Caco-2 (cell line): ENCODE measurements at regions not wholly inside any gene's neighbourhood (a gene's known extent, or its start where the extent isn't known, plus 50 kb on each side); places are given as distances from the start of the nearest gene placed in this dataset.
A peak's percentile ranks its signal among the peaks of the same experiment; 100 is the strongest.

Experiments used
- BruUV-seq: library from RNA; stranded (reverse); fragments of 400-500 nt; replicated peaks from 2 replicates; lab custom pipeline; 2021; lab: Mats Ljungman, UMichigan
- CTCF ChIA-PET: fragments of 300-600 bp; sonication (Branson Sonifier 250); formaldehyde crosslinking; loops from one replicate; lab custom pipeline; 2022; ENCODE audit warnings: antibody characterized with exemption; lab: Charles Lee
- POLR2A ChIA-PET: fragments of 300-600 bp; sonication (Branson Sonifier 250); formaldehyde crosslinking; loops from one replicate; lab custom pipeline; 2022; ENCODE audit warnings: antibody characterized with exemption; lab: Charles Lee
- DNase-seq, 2 experiments: peaks; one replicate each; pipeline versions ENCODE4 v3.0.0 to v3.0.0-alpha.2; 2020 to 2022
- H3K27me3 ChIP-seq: replicated peaks from 2 replicates; pipeline ENCODE4 v1.6.0; 2011; ENCODE audit warnings: low read length; ENCODE audit not compliant: control insufficient read depth, insufficient read depth
- H3K36me3 ChIP-seq: 2 replicates; pipeline ENCODE4 v1.5.1; 2011; ENCODE audit warnings: low read length; ENCODE audit not compliant: control insufficient read depth, insufficient read depth
- H3K4me1 ChIP-seq: fragments of 250-450 bp; sonication (Bioruptor Pico); 2 replicates; pipeline ENCODE4 v1.5.1; 2020; ENCODE audit warnings: mild to moderate bottlenecking
- H3K4me3 ChIP-seq: 2 replicates; pipeline ENCODE4 v1.5.1; 2011; ENCODE audit warnings: low read depth, mild to moderate bottlenecking, control low read depth, low read length
- H3K9me3 ChIP-seq: fragments of 250-450 bp; sonication (Bioruptor Pico); 2 replicates; pipeline ENCODE4 v1.5.1; 2020; ENCODE audit warnings: mild to moderate bottlenecking, moderate library complexity
- H3K27ac Mint-ChIP-seq: one replicate; pipeline ENCODE4 v1.8.0; 2022; ENCODE audit warnings: mixed read lengths; ENCODE audit not compliant: unreplicated experiment
- H3K27me3 Mint-ChIP-seq: one replicate; pipeline ENCODE4 v1.8.0; 2022; ENCODE audit warnings: mixed read lengths; ENCODE audit not compliant: insufficient read depth, unreplicated experiment
- H3K36me3 Mint-ChIP-seq: one replicate; pipeline ENCODE4 v1.8.0; 2022; ENCODE audit warnings: mild to moderate bottlenecking, mixed read lengths; ENCODE audit not compliant: insufficient read depth, unreplicated experiment
- H3K4me1 Mint-ChIP-seq: one replicate; pipeline ENCODE4 v1.8.0; 2022; ENCODE audit warnings: low read depth, mixed read lengths; ENCODE audit not compliant: unreplicated experiment
- H3K4me3 Mint-ChIP-seq: one replicate; pipeline ENCODE4 v1.8.0; 2022; ENCODE audit warnings: mild to moderate bottlenecking, moderate library complexity, mixed read lengths; ENCODE audit not compliant: unreplicated experiment
- H3K9me3 Mint-ChIP-seq: one replicate; pipeline ENCODE4 v1.8.0; 2022; ENCODE audit warnings: mixed read lengths; ENCODE audit not compliant: unreplicated experiment
- CTCF ChIP-seq, 2 experiments: fragments of 200-600 bp in 1 of 2; IDR thresholded peaks; 1 replicate in 1 of 2; 2 replicates in 1 of 2; pipeline versions ENCODE4 v1.5.1 to v1.8.0; 2011 to 2022; ENCODE audit warnings: antibody characterized with exemption in 1 of 2, control low read depth in 1 of 2, inconsistent platforms in 1 of 2, low read depth in 1 of 2, low read length in 1 of 2, mild to moderate bottlenecking in 1 of 2, moderate library complexity in 1 of 2; ENCODE audit not compliant: insufficient read depth in 1 of 2, severe bottlenecking in 1 of 2, unreplicated experiment in 1 of 2
- intact Hi-C: fragments of 100-400 bp; cut with micrococcal nuclease; formaldehyde crosslinking; loops from one replicate; pipeline ENCODE4 v1.10.0; 2022; ENCODE audit not compliant: unreplicated experiment

GRCh38 chr2:147045113-147045512 lies 799.7 kb upstream of the ACVR2A start:
- H3K4me3 Mint-ChIP-seq, result no peak overlapping the region
- intact Hi-C loops, result loop anchor here (1.0 to 5.0 kb wide), 4 partner anchors 287 to 866 kb away; no protein-coding TSS in a partner anchor
- Histone ChIP-seq H3K9me3 (no peaks in the 10 kb centered on the region), H3K36me3 (no peaks in the 10 kb centered on the region), H3K27me3 (no peaks in the 10 kb centered on the region), H3K4me3 (no peak overlapping the region), H3K4me1 (peaks cover 11% of the 10 kb centered on the region; the same call in 1 of the 2 replicates)
- TF ChIP-seq CTCF (IDR thresholded peaks at IDR 0.05; ENCODE audit: insufficient read depth in 1 of 2, low read depth in 1 of 2, low read length in 1 of 2, severe bottlenecking in 1 of 2, unreplicated experiment in 1 of 2), result peak; percentile 65 to 69
- peak; percentile 38 to 61 for DNase-seq
- H3K27me3 Mint-ChIP-seq, result no peaks in the 10 kb centered on the region
- CTCF ChIA-PET, result interaction anchor here (0.7 to 1.5 kb wide), 4 partner anchors 37 to 866 kb away, joined by 3 to 15 read pairs (median 8); no protein-coding TSS in a partner anchor
- no peaks in the 10 kb centered on the region for H3K9me3 Mint-ChIP-seq
- no peaks in the 10 kb centered on the region for H3K36me3 Mint-ChIP-seq
- BruUV-seq, result no TSS peak
- POLR2A ChIA-PET, result no interaction called here
- H3K4me1 Mint-ChIP-seq, result peaks cover 7% of the 10 kb centered on the region
- H3K27ac Mint-ChIP-seq, result no peak overlapping the region

GRCh38 chr2:147041121-147041494 lies 803.7 kb upstream of the ACVR2A start:
- H3K4me3 ChIP-seq, result no peak overlapping the region
- peaks cover 11% of the 10 kb centered on the region; the same call in 1 of the 2 replicates for H3K4me1 ChIP-seq
- no peak for TF ChIP-seq CTCF (IDR thresholded peaks at IDR 0.05; ENCODE audit: insufficient read depth in 1 of 2, low read depth in 1 of 2, low read length in 1 of 2, severe bottlenecking in 1 of 2, unreplicated experiment in 1 of 2)
- Mint-ChIP-seq H3K36me3 (peaks cover 4% of the 10 kb centered on the region), H3K27me3 (no peaks in the 10 kb centered on the region), H3K27ac (no peak overlapping the region), H3K9me3 (no peaks in the 10 kb centered on the region), H3K4me3 (no peak overlapping the region), H3K4me1 (peaks cover 7% of the 10 kb centered on the region)
- no TSS peak for BruUV-seq
- no peaks in the 10 kb centered on the region for H3K9me3 ChIP-seq
- no peaks in the 10 kb centered on the region for H3K27me3 ChIP-seq
- no peak for DNase-seq
- ChIA-PET POLR2A (no interaction called here), CTCF (no interaction called here)
- no peaks in the 10 kb centered on the region for H3K36me3 ChIP-seq
- intact Hi-C loops, result no loop called here

GRCh38 chr2:147040298-147041120 lies 804.3 kb upstream of the ACVR2A start:
- Mint-ChIP-seq H3K4me1 (peaks cover 7% of the 10 kb centered on the region), H3K36me3 (peaks cover 4% of the 10 kb centered on the region), H3K27ac (no peak overlapping the region), H3K9me3 (peaks cover 2% of the 10 kb centered on the region), H3K4me3 (no peak overlapping the region), H3K27me3 (no peaks in the 10 kb centered on the region)
- Histone ChIP-seq H3K4me3 (no peak overlapping the region), H3K4me1 (peaks cover 11% of the 10 kb centered on the region; the same call in 1 of the 2 replicates), H3K9me3 (no peaks in the 10 kb centered on the region), H3K27me3 (no peaks in the 10 kb centered on the region), H3K36me3 (no peaks in the 10 kb centered on the region)
- ChIA-PET POLR2A (no interaction called here), CTCF (no interaction called here)
- TF ChIP-seq CTCF (IDR thresholded peaks at IDR 0.05; ENCODE audit: insufficient read depth in 1 of 2, low read depth in 1 of 2, low read length in 1 of 2, severe bottlenecking in 1 of 2, unreplicated experiment in 1 of 2), result no peak
- no peak for DNase-seq
- no TSS peak for BruUV-seq
- intact Hi-C loops, result no loop called here
